GM23338 (cell line): ENCODE measurements at regions not wholly inside any gene's neighbourhood (a gene's known extent, or its start where the extent isn't known, plus 50 kb on each side); places are given as distances from the start of the nearest gene placed in this dataset.

ENCODE experiments used
- ATAC-seq: fragments of 200-7000 bp; cut with Tn5 transposase; 3 replicates; pipeline ENCODE4 v1.9.1; 2020
- DNase-seq: peaks from one replicate; pipeline ENCODE4 v3.0.0-alpha.2; 2015; ENCODE audit warnings: low spot score
- H2AFZ ChIP-seq: fragments of 200-600 bp; sonication (generic); 2 replicates; pipeline ENCODE4 v1.8.0; 2016; ENCODE audit warnings: antibody characterized with exemption, mild to moderate bottlenecking, moderate library complexity
- H3F3A ChIP-seq: fragments of 200-600 bp; sonication (generic); replicated peaks from 2 replicates; pipeline ENCODE4 v1.8.0; 2017; ENCODE audit warnings: antibody characterized with exemption, mixed run types, low read depth
- H3K27ac ChIP-seq: fragments of 200-600 bp; sonication (generic); 2 replicates; pipeline ENCODE4 v1.6.1; 2016; ENCODE audit warnings: low read depth
- H3K27me3 ChIP-seq: fragments of 200-600 bp; sonication (generic); 2 replicates; pipeline ENCODE4 v1.8.0; 2016; ENCODE audit warnings: mild to moderate bottlenecking, mixed run types, moderate library complexity; ENCODE audit not compliant: insufficient read depth
- H3K36me3 ChIP-seq: fragments of 200-600 bp; sonication (generic); 2 replicates; pipeline ENCODE4 v1.8.0; 2016; ENCODE audit warnings: mild to moderate bottlenecking; ENCODE audit not compliant: insufficient read depth
- H3K4me1 ChIP-seq: fragments of 200-600 bp; sonication (generic); 2 replicates; pipeline ENCODE4 v1.8.0; 2016; ENCODE audit warnings: mild to moderate bottlenecking, moderate library complexity; ENCODE audit not compliant: insufficient read depth
- H3K4me2 ChIP-seq: fragments of 200-600 bp; sonication (generic); 2 replicates; pipeline ENCODE4 v1.7.1; 2017; ENCODE audit warnings: mixed run types
- H3K4me3 ChIP-seq: fragments of 200-600 bp; sonication (generic); 2 replicates; pipeline ENCODE4 v1.6.1; 2016; ENCODE audit warnings: mixed run types
- H3K79me2 ChIP-seq: fragments of 200-600 bp; sonication (generic); replicated peaks from 2 replicates; pipeline ENCODE4 v1.8.0; 2017; ENCODE audit warnings: mild to moderate bottlenecking; ENCODE audit not compliant: insufficient read depth
- H3K9me2 ChIP-seq: fragments of 200-600 bp; sonication (generic); 2 replicates; pipeline ENCODE4 v1.8.0; 2017; ENCODE audit not compliant: insufficient read depth
- H4K20me1 ChIP-seq: fragments of 200-600 bp; sonication (generic); replicated peaks from 2 replicates; pipeline ENCODE4 v1.8.0; 2017; ENCODE audit warnings: mild to moderate bottlenecking; ENCODE audit not compliant: insufficient read depth
- H3K27ac Mint-ChIP-seq: 2 replicates; pipeline ENCODE4 v1.8.0; 2020; ENCODE audit warnings: inconsistent platforms, mild to moderate bottlenecking, moderate library complexity, mixed read lengths
- H3K27me3 Mint-ChIP-seq: 3 replicates; pipeline ENCODE4 v1.8.0; 2022; ENCODE audit warnings: low read depth, mild to moderate bottlenecking, moderate library complexity, mixed read lengths, inconsistent platforms; ENCODE audit not compliant: insufficient read depth, poor library complexity
- H3K36me3 Mint-ChIP-seq: 3 replicates; pipeline ENCODE4 v1.8.0; 2021; ENCODE audit warnings: low read depth, mild to moderate bottlenecking, inconsistent platforms, moderate library complexity, mixed read lengths
- H3K4me1 Mint-ChIP-seq: 3 replicates; pipeline ENCODE4 v1.8.0; 2020; ENCODE audit warnings: mild to moderate bottlenecking, inconsistent platforms, mixed read lengths
- H3K4me3 Mint-ChIP-seq: 3 replicates; pipeline ENCODE4 v1.8.0; 2021; ENCODE audit warnings: moderate library complexity, mild to moderate bottlenecking, inconsistent platforms, mixed read lengths
- H3K9me3 Mint-ChIP-seq: 3 replicates; pipeline ENCODE4 v1.8.0; 2020; ENCODE audit warnings: moderate library complexity, mild to moderate bottlenecking, inconsistent platforms, mixed read lengths
- CREB1 ChIP-seq: fragments of 250-450 bp; sonication (Bioruptor Pico); IDR thresholded peaks from 2 replicates; pipeline ENCODE4 v1.5.0; 2020; ENCODE audit warnings: low read depth, mild to moderate bottlenecking, moderate library complexity
- CTCF ChIP-seq, 2 experiments: fragments of 200-600 bp in 1 of 2; sonication (generic) in 1 of 2; conservative IDR thresholded peaks; 2 replicates each; pipeline versions ENCODE4 v1.5.1 to v1.6.1; 2016 to 2017; ENCODE audit warnings: antibody characterized with exemption in 2 of 2, low read depth in 2 of 2, mild to moderate bottlenecking in 2 of 2, moderate library complexity in 1 of 2
- ETS1 ChIP-seq: IDR thresholded peaks from 2 replicates; pipeline ENCODE4 v1.6.1; 2016; ENCODE audit warnings: antibody characterized with exemption
- EZH2 ChIP-seq: fragments of 200-600 bp; sonication (generic); IDR thresholded peaks from one replicate; pipeline ENCODE4 v1.8.0; 2017; ENCODE audit warnings: antibody characterized with exemption, mild to moderate bottlenecking, low read depth; ENCODE audit not compliant: unreplicated experiment
- EZH2phosphoT487 ChIP-seq: fragments of 200-600 bp; sonication (generic); IDR thresholded peaks from one replicate; pipeline ENCODE4 v1.8.1; 2018; ENCODE audit warnings: antibody characterized with exemption; ENCODE audit not compliant: unreplicated experiment
- NANOG ChIP-seq: IDR thresholded peaks from 2 replicates; pipeline ENCODE4 v1.6.1; 2016; ENCODE audit warnings: antibody characterized with exemption, borderline replicate concordance
- POLR2AphosphoS5 ChIP-seq: IDR thresholded peaks from 2 replicates; pipeline ENCODE4 v1.6.1; 2016; ENCODE audit warnings: antibody characterized with exemption, low read depth
- REST ChIP-seq: IDR thresholded peaks from one replicate; pipeline ENCODE4 v1.6.1; 2018; ENCODE audit warnings: antibody characterized with exemption; ENCODE audit not compliant: unreplicated experiment
- STAT1 ChIP-seq: IDR thresholded peaks from one replicate; pipeline ENCODE4 v1.6.1; 2016; ENCODE audit warnings: antibody characterized with exemption; ENCODE audit not compliant: unreplicated experiment
- ZNF114 ChIP-seq: fragments of 250-450 bp; sonication (Bioruptor Pico); IDR thresholded peaks from 2 replicates; pipeline ENCODE4 v1.5.0; 2020; ENCODE audit warnings: mild to moderate bottlenecking, moderate library complexity
- ZNF331 ChIP-seq: fragments of 250-450 bp; sonication (Bioruptor Pico); IDR thresholded peaks from 2 replicates; pipeline ENCODE4 v1.5.0; 2020; ENCODE audit warnings: low read depth, mild to moderate bottlenecking, moderate library complexity
- ZNF462 ChIP-seq: fragments of 250-450 bp; sonication (Bioruptor Pico); IDR thresholded peaks from 2 replicates; pipeline ENCODE4 v1.5.0; 2020; ENCODE audit warnings: mild to moderate bottlenecking, moderate library complexity

- TF ChIP-seq CTCF (conservative IDR thresholded peaks at IDR 0.05; ENCODE audit: low read depth in 2 of 2) (no peak), ZNF331 (no peak), CREB1 (CRISPR knock-in tag) (no peak), POLR2AphosphoS5 (no peak), REST (no peak), ZNF462 (no peak), ZNF114 (CRISPR knock-in tag) (no peak), NANOG (no peak), EZH2phosphoT487 (no peak), STAT1 (no peak), ETS1 (no peak), EZH2 (no peak)
- Histone ChIP-seq H4K20me1 (no peaks in the 10 kb centered on the region), H3K4me1 (peaks cover 3% of the 10 kb centered on the region; the same call in 1 of the 2 replicates), H3K9me2 (no peaks in the 10 kb centered on the region), H3K4me2 (no peak overlapping the region), H3K36me3 (no peaks in the 10 kb centered on the region), H3K79me2 (no peaks in the 10 kb centered on the region), H3K27ac (no peak overlapping the region), H3F3A (no peaks in the 10 kb centered on the region), H3K27me3 (no peaks in the 10 kb centered on the region), H2AFZ (no peak overlapping the region), H3K4me3 (no peak overlapping the region)
- Mint-ChIP-seq H3K4me3 (no peak overlapping the region), H3K27ac (no peak overlapping the region), H3K27me3 (no peaks in the 10 kb centered on the region), H3K4me1 (peaks cover 16% of the 10 kb centered on the region), H3K36me3 (no peaks in the 10 kb centered on the region), H3K9me3 (no peaks in the 10 kb centered on the region)
- DNase-seq (peak; percentile 12), ATAC-seq (no peak)
Measured at GRCh38 chr1:195941795-195942194, 666.4 kb downstream of the KCNT2 start.
